ENCODE measurements at regions not wholly inside any gene's neighbourhood (a gene's known extent, or its start where the extent isn't known, plus 50 kb on each side); places are given as distances from the start of the nearest gene placed in this dataset.

- H3K4me3 ChIP-seq: no peak overlapping the region
- H3K36me3 ChIP-seq (ENCODE audit: control insufficient read depth in 4 of 4, insufficient read depth in 4 of 4, low read length in 4 of 4): no peaks in the 10 kb centered on the region
- no peak for ATAC-seq (ENCODE audit: insufficient read depth, low FRiP score)
- H3K27me3 ChIP-seq (ENCODE audit: control insufficient read depth in 3 of 3, insufficient read depth in 3 of 3, low read length in 2 of 3): no peaks in the 10 kb centered on the region
- H3K9ac ChIP-seq (ENCODE audit: insufficient read depth in 1 of 2, low read length in 2 of 2): no peak overlapping the region
- DNase-seq: no peak
- TF ChIP-seq CTCF (IDR thresholded peaks at IDR 0.05; ENCODE audit: control extremely low read depth, extremely low read depth): no peak
- H3K27ac ChIP-seq (ENCODE audit: low read depth in 1 of 2, low read length in 1 of 2): no peak overlapping the region
- peaks cover 0 to 5% (median 1%) of the 10 kb centered on the region in 5 donors for H3K4me1 ChIP-seq (ENCODE audit: control insufficient read depth in 5 of 5, insufficient read depth in 5 of 5, low read length in 5 of 5)
- 77 to 85% methylated on average over 3 of the region's 3 CpGs for WGBS, 2 donors
- H3K9me3 ChIP-seq (ENCODE audit: control insufficient read depth in 4 of 4, insufficient read depth in 3 of 4, low read length in 3 of 4): no peaks in the 10 kb centered on the region
Measured at GRCh38 chr1:101164776-101165175, 72.0 kb upstream of the S1PR1 start.

- peak overlapping the region in 1 of 2 donors; percentile 21 for H3K27ac ChIP-seq (ENCODE audit: low read depth in 1 of 2, low read length in 1 of 2)
- H3K9ac ChIP-seq (ENCODE audit: insufficient read depth in 1 of 2, low read length in 2 of 2): no peak overlapping the region
- no peak overlapping the region for H3K4me3 ChIP-seq
Measured at GRCh38 chr1:101162736-101163735, 73.8 kb upstream of the S1PR1 start.

GRCh38 chr1:101162300-101162699 lies 74.5 kb upstream of the S1PR1 start:
- H3K27me3 ChIP-seq (ENCODE audit: control insufficient read depth in 3 of 3, insufficient read depth in 3 of 3, low read length in 2 of 3): no peaks in the 10 kb centered on the region
- H3K4me3 ChIP-seq: no peak overlapping the region
- H3K9me3 ChIP-seq (ENCODE audit: control insufficient read depth in 4 of 4, insufficient read depth in 3 of 4, low read length in 3 of 4): no peaks in the 10 kb centered on the region
- H3K4me1 ChIP-seq (ENCODE audit: control insufficient read depth in 5 of 5, insufficient read depth in 5 of 5, low read length in 5 of 5): peaks cover 0 to 5% (median 1%) of the 10 kb centered on the region in 5 donors
- no peak for TF ChIP-seq CTCF (IDR thresholded peaks at IDR 0.05; ENCODE audit: control extremely low read depth, extremely low read depth)
- no peak overlapping the region for H3K9ac ChIP-seq (ENCODE audit: insufficient read depth in 1 of 2, low read length in 2 of 2)
- no peaks in the 10 kb centered on the region for H3K36me3 ChIP-seq (ENCODE audit: control insufficient read depth in 4 of 4, insufficient read depth in 4 of 4, low read length in 4 of 4)
- WGBS, 2 donors: 73 to 76% methylated on average over 3 of the region's 3 CpGs
- peak overlapping the region in 1 of 2 donors; percentile 72 for H3K27ac ChIP-seq (ENCODE audit: low read depth in 1 of 2, low read length in 1 of 2)
- DNase-seq (no peak), ATAC-seq (ENCODE audit: insufficient read depth, low FRiP score) (no peak)

More at GRCh38 chr1:101162736-101163735, 73.8 kb upstream of the S1PR1 start:
- peak in 1 of 3 donors; percentile 61 for DNase-seq
- Histone ChIP-seq H3K27me3 (ENCODE audit: control insufficient read depth in 3 of 3, insufficient read depth in 3 of 3, low read length in 2 of 3) (no peaks in the 10 kb centered on the region), H3K36me3 (ENCODE audit: control insufficient read depth in 4 of 4, insufficient read depth in 4 of 4, low read length in 4 of 4) (no peaks in the 10 kb centered on the region), H3K4me1 (ENCODE audit: control insufficient read depth in 5 of 5, insufficient read depth in 5 of 5, low read length in 5 of 5) (peaks cover 0 to 5% (median 1%) of the 10 kb centered on the region in 5 donors), H3K9me3 (ENCODE audit: control insufficient read depth in 4 of 4, insufficient read depth in 3 of 4, low read length in 3 of 4) (no peaks in the 10 kb centered on the region)
- ATAC-seq (ENCODE audit: insufficient read depth, low FRiP score): no peak
- 84% methylated on average over 7 of the region's 7 CpGs for WGBS, 2 donors
- no peak for TF ChIP-seq CTCF (IDR thresholded peaks at IDR 0.05; ENCODE audit: control extremely low read depth, extremely low read depth)

Measured in lung (tissue), 11 donors.